ENCODE measurements at regions not wholly inside any gene's neighbourhood (a gene's known extent, or its start where the extent isn't known, plus 50 kb on each side); places are given as distances from the start of the nearest gene placed in this dataset.
"Not testable (repeated sequence)": the region's sequence is repeated elsewhere in the genome, so short reads cannot be mapped to it uniquely, and the experiment has no call there.

GRCh38 chr10:90199513-90199912, 498.1 kb downstream of the KIF20B start:
- no peak for DNase-seq

DNA sequence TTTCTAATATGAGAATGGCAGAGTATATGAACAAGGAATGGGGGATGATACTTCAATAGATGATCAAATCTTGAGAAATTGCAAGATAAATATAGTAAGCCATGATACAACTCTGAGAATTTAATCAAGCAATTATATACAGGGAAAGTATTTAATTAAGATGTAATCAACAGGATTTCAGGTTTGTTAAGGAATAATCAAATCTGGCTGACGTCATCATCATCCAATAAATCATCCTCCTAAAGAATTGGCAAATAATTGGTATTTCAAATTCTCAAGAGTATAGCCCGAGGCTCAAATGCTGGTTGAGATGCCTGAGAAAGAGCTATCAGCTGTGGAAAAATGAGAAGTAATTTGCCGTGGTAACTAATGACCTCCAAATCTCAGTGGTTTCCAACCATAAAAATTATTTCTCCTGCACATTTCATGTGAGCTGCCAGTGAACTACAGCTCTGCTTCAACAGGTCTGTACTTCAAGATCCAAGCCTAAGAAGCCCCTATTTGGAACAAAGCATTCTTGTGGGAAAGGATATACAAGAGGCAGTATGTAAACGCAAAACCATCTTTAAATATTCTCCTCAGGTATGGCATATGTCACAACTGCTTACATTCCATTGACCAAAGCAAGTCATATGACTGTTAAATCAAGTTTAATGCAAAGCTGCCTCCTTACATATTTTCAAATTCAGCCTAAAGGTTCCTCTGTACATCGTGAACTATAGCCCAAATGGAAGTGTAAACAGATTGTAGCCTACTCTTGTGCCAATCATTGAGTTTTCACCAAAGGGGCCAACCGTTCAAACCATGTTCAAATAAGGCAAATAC, 503.0 kb downstream of the KIF20B start:
- no peak for DNase-seq

- DNase-seq, result no peak
Observed at GRCh38 chr10:90204956-90205314, 503.5 kb downstream of the KIF20B start.

DNA sequence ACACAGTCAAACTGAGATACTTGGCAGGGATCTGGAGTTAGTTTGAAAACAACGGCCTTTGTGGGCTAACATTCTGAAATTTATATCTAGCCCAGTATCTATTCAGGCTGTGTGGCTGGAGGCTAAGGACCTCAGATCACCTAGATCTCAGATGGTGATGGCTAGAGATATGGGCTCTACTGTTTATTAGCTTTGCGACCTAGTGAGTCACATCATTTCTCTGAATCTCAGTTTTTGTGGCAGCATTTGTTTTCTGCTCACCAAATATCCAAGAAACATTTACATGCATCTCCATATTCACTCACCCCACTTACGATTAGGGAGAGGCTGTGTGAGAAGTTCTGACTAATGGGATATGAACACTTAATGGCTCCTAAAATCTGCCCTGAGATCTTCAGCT, 503.9 kb downstream of the KIF20B start:
- DNase-seq, result no peak

GRCh38 chr10:90213346-90213745, 512.0 kb downstream of the KIF20B start:
- no peak for DNase-seq

DNA sequence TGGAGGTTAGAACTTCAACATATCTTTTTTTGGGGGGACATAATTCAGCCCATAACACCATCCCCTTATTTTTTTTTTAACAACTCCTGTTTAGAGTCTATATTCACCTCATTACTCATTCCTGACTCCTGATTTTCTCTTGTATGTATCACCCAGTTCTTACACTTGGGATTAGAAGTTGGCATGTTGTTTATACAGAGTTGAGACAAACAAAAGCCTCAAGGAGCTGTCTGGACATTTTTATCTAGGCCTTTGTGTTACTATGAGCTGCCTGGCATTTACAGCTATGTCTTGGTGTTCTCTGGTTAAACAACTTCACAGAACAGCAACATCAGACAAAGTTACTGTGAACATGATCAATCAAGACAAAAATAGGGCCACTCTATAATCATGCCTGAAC, 517.5 kb downstream of the KIF20B start:
- DNase-seq, result no peak

GRCh38 chr10:90222372-90222771, 521.0 kb downstream of the KIF20B start:
- DNase-seq, result no peak

GRCh38 chr10:90222939-90223338, 521.5 kb downstream of the KIF20B start:
- DNase-seq, result no peak

GRCh38 chr10:90224791-90225566, 523.6 kb downstream of the KIF20B start:
- no peak for DNase-seq

DNA sequence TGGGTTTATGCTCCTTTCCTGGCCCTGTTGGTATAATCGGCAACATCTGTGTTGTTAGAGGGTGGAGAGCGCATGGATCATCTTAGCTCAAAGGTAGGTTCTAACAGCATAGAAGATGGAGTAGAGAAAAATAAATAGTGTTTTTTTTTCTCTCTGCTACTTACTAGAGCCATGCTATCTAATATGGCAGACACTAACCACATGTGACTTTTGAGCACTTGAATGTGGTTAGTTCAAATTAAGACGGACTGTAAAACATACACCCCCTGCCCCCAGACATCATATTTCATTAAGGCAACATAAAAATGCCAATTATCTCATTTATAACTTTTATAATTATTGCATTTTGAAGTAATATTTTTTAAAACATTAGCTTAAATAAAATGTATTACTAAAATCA, 525.1 kb downstream of the KIF20B start:
- DNase-seq, result no peak

DNA sequence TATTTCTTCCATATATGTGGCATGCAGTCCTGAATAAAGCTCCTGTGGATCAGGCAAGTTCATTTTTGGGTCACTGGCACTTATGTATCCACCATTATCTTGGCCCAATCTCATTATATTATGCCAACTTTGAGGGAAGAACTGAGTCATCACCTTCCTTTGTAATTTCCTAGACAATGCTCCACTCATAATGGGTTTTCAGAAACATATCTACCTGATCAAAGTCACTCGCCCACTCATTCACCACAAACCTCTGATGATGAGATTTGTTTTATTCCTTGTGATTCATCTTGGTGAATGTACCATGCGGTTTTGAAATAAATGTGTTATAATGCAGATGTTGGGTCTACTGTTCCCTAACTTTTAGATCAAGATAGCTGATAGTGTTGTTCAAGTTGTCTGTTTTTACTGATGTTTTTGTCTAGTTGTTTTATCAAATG, 525.8 kb downstream of the KIF20B start:
- DNase-seq, result no peak

GRCh38 chr10:90227786-90228185, 526.4 kb downstream of the KIF20B start:
- no peak for DNase-seq

- DNase-seq, result no peak
Observed at GRCh38 chr10:90229486-90229885, 528.1 kb downstream of the KIF20B start.

DNA sequence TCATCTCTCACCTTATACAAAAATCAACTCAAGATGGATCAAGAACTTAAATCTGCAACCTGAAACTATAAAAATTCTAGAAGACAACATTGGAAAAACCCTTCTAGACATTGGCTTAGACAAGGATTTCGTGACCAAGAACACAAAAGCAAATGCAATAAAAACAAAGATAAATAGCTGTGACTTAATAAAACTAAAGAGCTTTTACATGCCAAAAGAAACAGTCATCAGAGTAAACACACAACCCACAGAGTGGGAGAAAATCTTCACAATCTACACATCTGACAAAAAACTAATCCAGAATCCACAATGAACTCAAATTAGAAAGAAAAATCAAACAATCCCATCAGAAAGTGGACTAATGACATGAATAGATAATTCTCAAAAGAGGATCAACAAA, 532.4 kb downstream of the KIF20B start:
- DNase-seq, result not testable (repeated sequence)

- no peak for DNase-seq
Observed at GRCh38 chr10:90245623-90246022, 544.2 kb downstream of the KIF20B start.

GRCh38 chr10:90250784-90251183, 549.4 kb downstream of the KIF20B start:
- DNase-seq, result not testable (repeated sequence)

DNA sequence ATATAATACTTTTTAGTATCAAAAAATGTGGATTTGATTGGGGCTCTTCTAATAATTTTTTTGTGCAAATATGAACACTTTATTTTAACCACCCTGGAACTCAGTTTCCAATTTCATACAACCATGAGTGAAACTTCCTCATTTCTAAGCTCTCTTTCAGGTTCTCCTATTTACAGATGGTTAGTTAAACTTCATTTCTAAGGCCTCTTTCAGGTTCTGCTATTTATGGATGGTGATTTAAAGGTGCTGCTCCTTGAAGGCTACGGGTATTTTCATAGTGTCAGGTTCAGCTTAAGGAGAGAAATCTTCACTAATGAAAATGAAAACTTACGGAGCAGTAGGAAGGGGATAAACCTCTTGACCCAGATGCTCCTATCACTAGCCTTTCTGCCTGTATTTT, 568.3 kb downstream of the KIF20B start:
- DNase-seq, result no peak

- no peak for DNase-seq
Observed at GRCh38 chr10:90274721-90275468, 573.5 kb downstream of the KIF20B start.

DNA sequence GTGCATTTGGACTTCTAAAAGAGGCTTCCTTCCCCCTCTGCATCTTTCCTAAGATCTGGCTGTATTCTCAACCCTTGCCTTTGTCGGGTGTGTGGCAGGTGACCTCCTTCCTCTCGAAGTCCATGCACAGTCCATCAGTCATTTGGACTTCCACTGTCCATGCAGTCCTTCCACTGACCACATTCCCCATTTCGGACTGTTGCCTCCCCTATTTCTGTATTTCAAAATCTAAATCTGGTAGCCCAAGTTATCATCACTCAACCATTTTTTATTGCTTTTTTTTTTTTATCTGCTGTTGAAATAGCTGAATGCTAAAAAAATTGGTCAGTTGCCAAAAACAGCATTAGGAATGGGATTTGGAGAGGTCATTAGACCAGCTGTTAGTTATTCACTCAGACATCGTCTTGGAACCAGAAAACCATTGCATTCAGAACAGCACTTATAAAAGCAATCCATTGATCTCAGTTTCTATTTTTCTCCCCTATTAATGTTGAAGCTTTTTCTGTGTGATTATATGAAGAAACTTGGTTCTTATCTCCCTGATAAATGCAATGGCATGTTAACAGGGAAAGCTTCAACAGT, 575.6 kb downstream of the KIF20B start:
- DNase-seq, result no peak

DNA sequence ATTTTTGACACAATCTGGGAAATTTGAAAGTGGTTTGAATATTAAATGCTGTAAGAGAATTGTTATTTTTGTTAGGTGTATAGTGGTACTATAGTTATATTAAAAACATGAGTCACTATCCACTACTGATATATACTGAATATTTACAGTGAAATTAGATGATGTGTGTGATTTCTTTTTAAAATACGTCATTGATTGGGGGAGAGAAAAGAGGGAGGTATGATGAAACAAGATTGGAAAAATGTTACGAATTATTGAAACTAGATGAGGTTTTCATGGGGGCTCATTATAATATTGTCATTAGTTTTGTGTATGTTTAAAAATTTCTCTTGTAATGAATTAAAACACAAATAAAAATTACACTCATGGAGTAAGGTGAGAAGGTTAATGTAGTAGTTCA, 571.4 kb downstream of the HTR7 start:
- no peak for DNase-seq

- DNase-seq, result no peak
Observed at GRCh38 chr10:90286941-90287340, 570.9 kb downstream of the HTR7 start.

DNA sequence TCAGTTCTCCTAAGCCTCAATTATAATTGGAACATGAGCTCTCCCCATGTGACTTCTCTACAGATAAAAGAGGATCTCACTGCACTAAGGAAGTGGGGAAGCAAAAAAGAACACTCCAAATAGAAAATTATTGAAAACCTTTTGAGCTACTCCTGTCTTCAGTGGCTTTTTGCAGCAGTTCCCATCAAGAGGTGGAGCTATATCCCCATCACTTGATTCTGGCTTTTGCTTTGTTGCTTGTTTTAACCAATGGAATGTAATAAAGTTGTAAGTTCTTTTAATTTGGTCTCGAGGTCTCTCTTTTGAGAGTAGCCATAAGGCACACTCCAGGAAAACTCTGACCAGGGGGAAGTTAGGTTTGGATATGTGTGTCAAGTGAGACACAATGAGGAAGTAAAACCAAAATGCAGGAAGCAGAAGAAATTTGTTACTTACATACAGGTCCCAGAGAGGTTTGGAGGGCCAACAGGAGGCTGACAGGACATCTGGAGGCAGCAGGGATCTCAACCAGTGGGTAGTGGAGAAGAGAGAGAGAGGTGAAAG, 569.4 kb downstream of the HTR7 start:
- peak; percentile 20 for DNase-seq

DNA sequence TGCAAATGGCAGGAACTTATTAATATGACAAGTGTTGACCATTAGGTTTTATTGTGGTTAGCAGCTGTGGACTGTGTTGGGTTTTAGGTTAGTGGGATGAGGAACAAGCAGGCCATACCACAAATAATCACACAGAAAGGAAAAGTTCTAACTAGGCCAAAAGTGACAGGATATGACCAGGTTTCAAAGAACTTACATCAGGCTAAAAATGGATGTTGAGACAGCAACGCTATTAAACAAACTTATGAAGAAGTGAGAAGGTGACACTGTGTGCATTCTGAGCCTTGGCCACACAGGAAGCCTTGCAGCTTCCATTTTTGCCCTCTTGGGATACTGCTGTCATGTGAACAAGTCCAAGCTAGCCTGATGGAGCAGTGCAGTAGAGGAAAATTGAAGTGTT, 568.8 kb downstream of the HTR7 start:
- DNase-seq, result no peak
